ENCODE measurements at regions not wholly inside any gene's neighbourhood (a gene's known extent, or its start where the extent isn't known, plus 50 kb on each side); places are given as distances from the start of the nearest gene placed in this dataset.
"Not testable (repeated sequence)": the region's sequence is repeated elsewhere in the genome, so short reads cannot be mapped to it uniquely, and the experiment has no call there.

DNA sequence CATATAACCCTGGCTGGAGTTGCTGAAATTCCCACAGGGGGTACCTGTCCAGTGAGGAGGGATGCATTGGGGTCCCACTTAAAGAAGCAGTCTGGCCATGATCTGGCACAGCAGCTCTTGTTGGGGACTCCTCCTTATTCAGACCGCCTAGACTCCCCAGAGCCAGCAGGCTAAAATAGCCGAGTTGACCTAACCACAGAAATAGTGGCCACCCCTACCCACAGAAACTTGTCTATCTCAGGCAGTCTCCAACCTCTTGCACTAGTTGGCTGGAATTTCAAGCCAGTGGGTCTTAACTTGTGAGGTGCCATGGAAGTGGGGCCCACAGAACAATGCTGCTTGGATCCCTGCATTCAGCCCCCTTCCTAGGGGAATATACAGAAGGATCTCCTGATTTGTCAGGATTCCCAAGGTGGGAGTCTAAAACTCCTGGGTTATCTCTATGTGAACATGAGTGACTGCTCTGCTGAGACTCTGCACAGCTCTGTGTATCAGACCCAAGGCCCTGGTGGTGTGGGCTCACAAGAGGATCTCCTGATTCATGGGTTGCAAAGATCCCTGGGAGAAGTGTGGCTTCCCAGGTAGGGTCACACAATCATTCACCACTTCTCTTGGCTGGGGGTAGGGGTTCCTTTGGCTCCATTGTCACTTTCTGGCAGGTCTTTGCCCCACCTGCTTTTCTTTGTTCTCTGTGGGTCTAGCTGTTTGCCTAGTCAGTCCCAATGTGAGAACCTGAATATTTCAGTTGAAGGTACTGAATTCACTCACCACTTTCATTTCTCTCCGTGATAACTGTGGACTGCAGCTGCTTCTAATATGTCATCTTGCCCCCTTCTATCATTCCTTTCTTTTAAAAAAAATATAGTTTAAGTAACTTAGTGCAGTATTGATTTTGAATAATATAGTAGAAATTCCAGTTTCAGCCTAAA, 65.5 kb upstream of the CLVS2 start:
- ChIA-PET CTCF (no interaction called here), POLR2A (no interaction called here)
- no peak overlapping the region for H3K27ac Mint-ChIP-seq
- H3K4me1 ChIP-seq (ENCODE audit: insufficient read depth, low read length), result no peaks in the 10 kb centered on the region
- H3K4me1 Mint-ChIP-seq, result no peaks in the 10 kb centered on the region
- H3K4me3 Mint-ChIP-seq, result no peak overlapping the region
- no peaks in the 10 kb centered on the region for H3K27me3 Mint-ChIP-seq
- DNase-seq, result no peak
- peaks cover 0 to 13% (median 0%) of the 10 kb centered on the region in 5 donors for H3K9me3 Mint-ChIP-seq
- H3K9me3 ChIP-seq (ENCODE audit: low read length), result no peaks in the 10 kb centered on the region
- H3K36me3 ChIP-seq (ENCODE audit: insufficient read depth, low read length), result no peaks in the 10 kb centered on the region
- no peaks in the 10 kb centered on the region for H3K36me3 Mint-ChIP-seq
- H3K27me3 ChIP-seq (ENCODE audit: insufficient read depth, low read length, poor library complexity, severe bottlenecking), result no peaks in the 10 kb centered on the region
- no peak overlapping the region for H3K4me3 ChIP-seq (ENCODE audit: low read length)
- H3K27ac ChIP-seq (ENCODE audit: low read depth, low read length), result no peak overlapping the region

DNA sequence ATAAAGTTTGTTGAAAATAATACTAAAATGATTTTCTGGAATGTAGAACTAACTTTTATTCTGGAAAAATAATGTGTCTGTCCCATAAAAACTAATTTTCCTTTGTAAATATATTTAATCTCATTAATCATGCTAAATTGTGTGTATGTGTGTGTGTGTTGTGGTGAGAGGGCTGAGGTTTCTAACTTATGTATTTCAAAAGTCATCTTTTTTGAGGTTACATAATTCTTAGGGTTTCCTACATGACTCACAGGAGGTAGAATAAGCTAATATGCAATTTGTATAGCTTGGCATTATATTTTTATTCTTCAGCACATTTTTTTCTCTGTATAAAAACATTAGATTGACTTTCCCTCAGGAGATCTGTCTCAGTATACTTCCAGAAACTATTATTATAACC, 64.1 kb upstream of the CLVS2 start:
- Mint-ChIP-seq H3K27ac (no peak overlapping the region), H3K4me3 (no peak overlapping the region), H3K27me3 (no peaks in the 10 kb centered on the region), H3K4me1 (no peaks in the 10 kb centered on the region), H3K36me3 (no peaks in the 10 kb centered on the region), H3K9me3 (peaks cover 0 to 13% (median 2%) of the 10 kb centered on the region in 5 donors)
- no peaks in the 10 kb centered on the region for H3K27me3 ChIP-seq (ENCODE audit: insufficient read depth, low read length, poor library complexity, severe bottlenecking)
- H3K4me1 ChIP-seq (ENCODE audit: insufficient read depth, low read length), result no peaks in the 10 kb centered on the region
- H3K36me3 ChIP-seq (ENCODE audit: insufficient read depth, low read length), result no peaks in the 10 kb centered on the region
- DNase-seq, result no peak
- no peak overlapping the region for H3K4me3 ChIP-seq (ENCODE audit: low read length)
- H3K9me3 ChIP-seq (ENCODE audit: low read length), result no peaks in the 10 kb centered on the region
- ChIA-PET POLR2A (no interaction called here), CTCF (no interaction called here)
- H3K27ac ChIP-seq (ENCODE audit: low read depth, low read length), result no peak overlapping the region

DNA sequence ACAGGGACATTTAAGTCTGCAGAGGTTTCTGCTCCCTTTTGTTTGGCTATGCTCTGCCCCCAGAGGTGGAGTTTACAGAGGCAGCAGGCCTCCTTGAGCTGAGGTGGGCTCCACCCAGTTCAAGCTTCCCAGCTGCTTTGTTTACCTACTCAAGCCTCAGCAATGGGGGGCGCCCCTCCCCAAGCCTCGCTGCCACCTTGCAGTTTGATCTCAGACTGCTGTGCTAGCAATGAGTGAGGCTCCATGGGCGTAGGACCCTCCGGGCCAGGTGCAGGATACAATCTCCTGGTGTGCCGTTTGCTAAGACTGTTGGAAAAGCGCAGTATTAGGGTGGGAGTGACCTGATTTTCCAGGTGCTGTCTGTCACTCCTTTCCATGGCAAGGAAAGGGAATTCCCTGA, 51.1 kb upstream of the CLVS2 start:
- H3K27me3 ChIP-seq (ENCODE audit: insufficient read depth, low read length, poor library complexity, severe bottlenecking); CTCF ChIA-PET; H3K9me3 ChIP-seq (ENCODE audit: low read length); H3K27ac ChIP-seq (ENCODE audit: low read depth, low read length); H3K4me3 Mint-ChIP-seq; H3K4me3 ChIP-seq (ENCODE audit: low read length); H3K36me3 Mint-ChIP-seq; H3K27me3 Mint-ChIP-seq; H3K4me1 Mint-ChIP-seq; H3K27ac Mint-ChIP-seq; H3K36me3 ChIP-seq (ENCODE audit: insufficient read depth, low read length); DNase-seq; POLR2A ChIA-PET; H3K4me1 ChIP-seq (ENCODE audit: insufficient read depth, low read length): not testable (repeated sequence)
- peaks cover 0 to 16% (median 5%) of the 10 kb centered on the region in 5 donors for H3K9me3 Mint-ChIP-seq

Measured in CD8-positive, alpha-beta memory T cell (primary cell).